ENCODE measurements at regions not wholly inside any gene's neighbourhood (a gene's known extent, or its start where the extent isn't known, plus 50 kb on each side); places are given as distances from the start of the nearest gene placed in this dataset.

GRCh38 chr1:38781872-38782617, 77.5 kb downstream of the RRAGC start (continued):
- TF ChIP-seq, protein P1, sequence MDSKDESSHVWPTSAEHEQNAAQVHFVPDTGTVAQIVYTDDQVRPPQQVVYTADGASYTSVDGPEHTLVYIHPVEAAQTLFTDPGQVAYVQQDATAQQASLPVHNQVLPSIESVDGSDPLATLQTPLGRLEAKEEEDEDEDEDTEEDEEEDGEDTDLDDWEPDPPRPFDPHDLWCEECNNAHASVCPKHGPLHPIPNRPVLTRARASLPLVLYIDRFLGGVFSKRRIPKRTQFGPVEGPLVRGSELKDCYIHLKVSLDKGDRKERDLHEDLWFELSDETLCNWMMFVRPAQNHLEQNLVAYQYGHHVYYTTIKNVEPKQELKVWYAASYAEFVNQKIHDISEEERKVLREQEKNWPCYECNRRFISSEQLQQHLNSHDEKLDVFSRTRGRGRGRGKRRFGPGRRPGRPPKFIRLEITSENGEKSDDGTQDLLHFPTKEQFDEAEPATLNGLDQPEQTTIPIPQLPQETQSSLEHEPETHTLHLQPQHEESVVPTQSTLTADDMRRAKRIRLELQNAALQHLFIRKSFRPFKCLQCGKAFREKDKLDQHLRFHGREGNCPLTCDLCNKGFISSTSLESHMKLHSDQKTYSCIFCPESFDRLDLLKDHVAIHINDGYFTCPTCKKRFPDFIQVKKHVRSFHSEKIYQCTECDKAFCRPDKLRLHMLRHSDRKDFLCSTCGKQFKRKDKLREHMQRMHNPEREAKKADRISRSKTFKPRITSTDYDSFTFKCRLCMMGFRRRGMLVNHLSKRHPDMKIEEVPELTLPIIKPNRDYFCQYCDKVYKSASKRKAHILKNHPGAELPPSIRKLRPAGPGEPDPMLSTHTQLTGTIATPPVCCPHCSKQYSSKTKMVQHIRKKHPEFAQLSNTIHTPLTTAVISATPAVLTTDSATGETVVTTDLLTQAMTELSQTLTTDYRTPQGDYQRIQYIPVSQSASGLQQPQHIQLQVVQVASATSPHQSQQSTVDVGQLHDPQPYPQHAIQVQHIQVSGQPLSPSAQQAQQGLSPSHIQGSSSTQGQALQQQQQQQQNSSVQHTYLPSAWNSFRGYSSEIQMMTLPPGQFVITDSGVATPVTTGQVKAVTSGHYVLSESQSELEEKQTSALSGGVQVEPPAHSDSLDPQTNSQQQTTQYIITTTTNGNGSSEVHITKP (IDR thresholded peaks at IDR 0.05; ENCODE audit: partially characterized antibody): no peak
- TF ChIP-seq HINFP (tag; conservative IDR thresholded peaks at IDR 0.05; ENCODE audit: low read depth) (no peak), MAFF (IDR thresholded peaks at IDR 0.05; ENCODE audit: low read length) (no peak)

- H4K20me1 ChIP-seq (replicated peaks; ENCODE audit: control insufficient read depth, insufficient read depth, low read length): no peaks in the 10 kb centered on the region
- WGBS (ENCODE audit: insufficient coverage, low coverage, missing lambda C conversion rate): 30% methylated on average over 4 of the region's 4 CpGs
- in situ Hi-C loops (cut with MboI): no loop called here
Measured at GRCh38 chr1:38780133-38780532, 79.4 kb downstream of the RRAGC start.

More at GRCh38 chr1:38780133-38780532, 79.4 kb downstream of the RRAGC start:
- Histone ChIP-seq H3K9me3 (replicated peaks; ENCODE audit: control insufficient read depth, insufficient read depth, low read depth, low read length) (no peaks in the 10 kb centered on the region), H2AFZ (ENCODE audit: low read depth, low read length) (no peak overlapping the region), H3K27ac (ENCODE audit: extremely low read depth, low read depth, low read length) (no peak overlapping the region), H3K9me1 (ENCODE audit: control insufficient read depth, insufficient read depth, low read length) (peaks cover 4% of the 10 kb centered on the region), H3K4me2 (ENCODE audit: insufficient read depth, low read length) (no peak overlapping the region), H3K9ac (ENCODE audit: insufficient read depth in 1 of 2, low read depth in 2 of 2, low read length in 2 of 2) (peak overlapping the region in 1 of 2 experiments; percentile 23; a peak in 1 of 4 replicates), H3K79me2 (ENCODE audit: control insufficient read depth, insufficient read depth, low read length) (no peaks in the 10 kb centered on the region), H3K36me3 (ENCODE audit: control insufficient read depth, insufficient read depth, low read length) (no peaks in the 10 kb centered on the region), H3K27me3 (ENCODE audit: control insufficient read depth in 2 of 2, insufficient read depth in 2 of 2, low read length in 2 of 2) (no peaks in the 10 kb centered on the region), H3K4me3 (no peak overlapping the region), H3K4me1 (replicated peaks in 1 of 2; ENCODE audit: control insufficient read depth in 2 of 2, insufficient read depth in 2 of 2, low read length in 2 of 2) (peaks cover 15 to 38% of the 10 kb centered on the region in 2 experiments)
- BruUV-seq (replicated peaks): no TSS peak
- intact Hi-C loops (cut with micrococcal nuclease): no loop called here
- ChIA-PET POLR2A (no interaction called here), CTCF (ENCODE audit: low intra/inter-chr PET ratio) (no interaction called here)
- peak; percentile 22; the same call in 1 of the 2 replicates for TF ChIP-seq CBFA2T3 (IDR thresholded peaks at IDR 0.05)
- TF ChIP-seq SMARCA5 (IDR thresholded peaks at IDR 0.05): no peak
- no peak for FAIRE-seq
- no peak for DNase-seq (ENCODE audit: extremely low read depth in 1 of 4, low spot score in 3 of 4)
- no peak for ATAC-seq

Data from K562 (cell line).